Fibroblast of lung (primary cell): ENCODE measurements at regions not wholly inside any gene's neighbourhood (a gene's known extent, or its start where the extent isn't known, plus 50 kb on each side); places are given as distances from the start of the nearest gene placed in this dataset.

ENCODE experiments used
- DNase-seq, 2 donors: peaks; one replicate each; pipeline versions ENCODE4 v3.0.0 to v3.0.0-alpha.2; 2010; ENCODE audit warnings: low read depth in 2 of 2
- H2AFZ ChIP-seq: 2 replicates; pipeline ENCODE4 v1.5.1; 2012; ENCODE audit warnings: low read length, control low read depth, inconsistent platforms
- H3K27ac ChIP-seq: 2 replicates; pipeline ENCODE4 v1.5.1; 2011; ENCODE audit warnings: low read length, control low read depth; ENCODE audit not compliant: insufficient read depth
- H3K27me3 ChIP-seq: 2 replicates; pipeline ENCODE4 v1.5.1; 2011; ENCODE audit warnings: mild to moderate bottlenecking, low read length; ENCODE audit not compliant: control insufficient read depth, insufficient read depth
- H3K36me3 ChIP-seq: 2 replicates; pipeline ENCODE4 v1.5.1; 2011; ENCODE audit warnings: low read length; ENCODE audit not compliant: control insufficient read depth, insufficient read depth
- H3K4me1 ChIP-seq: 2 replicates; pipeline ENCODE4 v1.5.1; 2011; ENCODE audit warnings: low read length; ENCODE audit not compliant: control insufficient read depth, insufficient read depth; ENCODE audit errors: extremely low read depth
- H3K4me2 ChIP-seq: 2 replicates; pipeline ENCODE4 v1.5.1; 2011; ENCODE audit warnings: low read length, control low read depth; ENCODE audit not compliant: insufficient read depth; ENCODE audit errors: extremely low read depth
- H3K4me3 ChIP-seq, 4 experiments: fragments of 200-600 bp in 1 of 4; sonication (generic) in 1 of 4; replicated peaks in 1 of 4; 2 replicates each; pipeline ENCODE4 v1.5.1; 2011 to 2016; ENCODE audit warnings: low read length in 4 of 4, low read depth in 3 of 4, mild to moderate bottlenecking in 3 of 4, control low read depth in 2 of 4, inconsistent platforms in 1 of 4, mixed read lengths in 1 of 4; ENCODE audit not compliant: insufficient read depth in 1 of 4; ENCODE audit errors: control extremely low read depth in 1 of 4
- H3K79me2 ChIP-seq: 2 replicates; pipeline ENCODE4 v1.5.1; 2012; ENCODE audit warnings: mild to moderate bottlenecking, low read length, inconsistent platforms; ENCODE audit not compliant: control insufficient read depth, insufficient read depth
- H3K9ac ChIP-seq: 2 replicates; pipeline ENCODE4 v1.5.1; 2011; ENCODE audit warnings: mild to moderate bottlenecking, low read length, control low read depth; ENCODE audit not compliant: insufficient read depth
- H3K9me3 ChIP-seq: 2 replicates; pipeline ENCODE4 v1.5.1; 2012; ENCODE audit warnings: low read depth, low read length; ENCODE audit not compliant: control insufficient read depth, insufficient read depth
- H4K20me1 ChIP-seq: 2 replicates; pipeline ENCODE4 v1.5.1; 2011; ENCODE audit warnings: low read length; ENCODE audit not compliant: control insufficient read depth, insufficient read depth; ENCODE audit errors: extremely low read depth
- CTCF ChIP-seq, 2 donors: IDR thresholded peaks in 1 of 2; conservative IDR thresholded peaks in 1 of 2; 1 replicate in 1 of 2; 2 replicates in 1 of 2; pipeline ENCODE4 v1.5.1; 2011 to 2012; ENCODE audit warnings: low read length in 2 of 2, control low read depth in 1 of 2, inconsistent platforms in 1 of 2, low read depth in 1 of 2, mild to moderate bottlenecking in 1 of 2
- EZH2 ChIP-seq: IDR thresholded peaks from 2 replicates; pipeline ENCODE4 v1.5.1; 2012; ENCODE audit warnings: low read length, control low read depth, mild to moderate bottlenecking; ENCODE audit errors: missing control alignments

DNA sequence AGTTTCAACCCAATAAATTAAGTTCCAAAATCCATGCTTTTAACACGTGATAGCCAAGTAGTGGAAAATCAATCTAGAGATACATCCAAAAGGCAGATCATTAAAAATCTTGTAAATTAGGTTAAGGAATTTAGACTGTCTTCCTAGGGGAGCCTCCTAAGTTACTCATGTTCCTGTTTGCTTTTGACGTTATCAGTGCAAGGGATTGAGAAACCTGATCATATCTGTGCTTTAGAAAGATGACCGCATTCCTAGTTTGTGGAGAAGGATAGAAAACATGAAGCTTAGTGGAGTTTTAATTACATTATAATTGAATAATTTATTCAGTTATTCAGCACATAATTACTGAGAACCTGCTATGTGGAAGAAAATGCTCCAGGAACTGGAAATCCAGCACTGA, 251.0 kb upstream of the ARGLU1 start:
- H3K27ac ChIP-seq, result no peak overlapping the region
- no peaks in the 10 kb centered on the region for H3K36me3 ChIP-seq
- H4K20me1 ChIP-seq, result no peaks in the 10 kb centered on the region

DNA sequence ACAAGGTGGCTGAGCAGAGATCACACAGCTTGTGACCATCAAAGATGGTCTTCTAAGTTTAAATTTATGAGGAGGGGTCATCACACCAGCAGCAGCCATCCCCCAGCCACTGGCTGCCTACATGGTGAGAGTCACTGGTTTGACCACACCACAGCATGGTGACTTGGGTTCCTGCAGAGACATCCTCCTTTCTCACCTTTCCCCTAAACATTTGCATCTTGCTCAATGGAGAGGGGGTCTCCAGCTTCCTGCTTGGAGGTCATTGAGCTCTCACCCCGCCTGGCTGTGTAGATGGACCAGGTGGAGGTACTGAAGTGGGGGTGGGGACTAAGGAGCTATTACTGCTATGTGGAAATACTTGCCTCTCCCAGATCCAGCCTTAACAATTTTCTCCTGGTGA, 247.6 kb upstream of the ARGLU1 start:
- no peak overlapping the region for H3K9ac ChIP-seq
- no peaks in the 10 kb centered on the region for H4K20me1 ChIP-seq
- H3K4me2 ChIP-seq, result no peak overlapping the region
- no peak overlapping the region for H3K27ac ChIP-seq
- DNase-seq, result no peak
- H2AFZ ChIP-seq, result no peak overlapping the region
- TF ChIP-seq EZH2 (no peak), CTCF (conservative IDR thresholded peaks at IDR 0.05 in 1 of 2, IDR thresholded peaks at IDR 0.05 in 1 of 2; ENCODE audit: low read depth in 1 of 2, low read length in 2 of 2) (no peak)
- H3K79me2 ChIP-seq, result no peaks in the 10 kb centered on the region
- no peaks in the 10 kb centered on the region for H3K9me3 ChIP-seq
- H3K27me3 ChIP-seq, result no peaks in the 10 kb centered on the region
- no peaks in the 10 kb centered on the region for H3K4me1 ChIP-seq
- no peaks in the 10 kb centered on the region for H3K36me3 ChIP-seq
- no peak overlapping the region for H3K4me3 ChIP-seq

More for the DNA sequence above, 251.0 kb upstream of the ARGLU1 start:
- DNase-seq, result no peak
- no peak overlapping the region for H3K9ac ChIP-seq
- no peak overlapping the region for H3K4me2 ChIP-seq
- no peaks in the 10 kb centered on the region for H3K9me3 ChIP-seq
- H3K4me1 ChIP-seq, result no peaks in the 10 kb centered on the region
- H3K27me3 ChIP-seq, result no peaks in the 10 kb centered on the region
- no peak overlapping the region for H2AFZ ChIP-seq
- TF ChIP-seq EZH2 (no peak), CTCF (conservative IDR thresholded peaks at IDR 0.05 in 1 of 2, IDR thresholded peaks at IDR 0.05 in 1 of 2; ENCODE audit: low read depth in 1 of 2, low read length in 2 of 2) (no peak)
- H3K79me2 ChIP-seq, result no peaks in the 10 kb centered on the region
- no peak overlapping the region for H3K4me3 ChIP-seq

DNA sequence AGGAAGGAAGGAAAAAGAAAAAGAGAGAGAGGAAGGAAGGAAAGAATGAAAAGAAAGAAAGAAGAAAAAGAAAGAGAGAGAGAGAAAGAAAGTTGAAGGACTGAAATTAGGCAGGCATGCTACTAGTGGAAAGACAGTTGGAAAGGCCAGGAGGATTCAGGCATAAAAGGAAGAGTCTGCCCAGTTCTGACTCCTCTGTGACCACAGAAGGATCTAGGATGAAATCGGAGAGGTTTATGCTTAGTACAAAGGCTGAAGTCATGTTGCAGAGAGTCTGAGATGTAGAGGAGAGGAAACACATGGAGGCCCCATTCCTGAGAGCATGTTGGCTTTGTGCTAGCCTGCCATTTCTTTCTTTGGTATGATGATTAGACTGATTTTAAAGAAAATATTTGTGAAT, 246.5 kb upstream of the ARGLU1 start:
- Histone ChIP-seq H4K20me1 (no peaks in the 10 kb centered on the region), H3K4me2 (no peak overlapping the region), H2AFZ (no peak overlapping the region), H3K4me3 (no peak overlapping the region), H3K27me3 (no peaks in the 10 kb centered on the region), H3K79me2 (no peaks in the 10 kb centered on the region), H3K9ac (no peak overlapping the region), H3K36me3 (no peaks in the 10 kb centered on the region), H3K4me1 (no peaks in the 10 kb centered on the region), H3K27ac (no peak overlapping the region), H3K9me3 (no peaks in the 10 kb centered on the region)
- TF ChIP-seq CTCF (conservative IDR thresholded peaks at IDR 0.05 in 1 of 2, IDR thresholded peaks at IDR 0.05 in 1 of 2; ENCODE audit: low read depth in 1 of 2, low read length in 2 of 2) (no peak), EZH2 (no peak)
- no peak for DNase-seq
